GM18951 (cell line): ENCODE measurements at regions not wholly inside any gene's neighbourhood (a gene's known extent, or its start where the extent isn't known, plus 50 kb on each side); places are given as distances from the start of the nearest gene placed in this dataset.
A peak's percentile ranks its signal among the peaks of the same experiment; 100 is the strongest.
"Not testable (repeated sequence)": the region's sequence is repeated elsewhere in the genome, so short reads cannot be mapped to it uniquely, and the experiment has no call there.

ENCODE experiments used
- POLR2A ChIP-seq: IDR thresholded peaks from 4 replicates; pipeline ENCODE4 v1.6.1; 2011; ENCODE audit warnings: mild to moderate bottlenecking; ENCODE audit not compliant: insufficient read length, insufficient read depth; ENCODE audit errors: extremely low read depth
- in situ Hi-C: fragments of 300-500 bp; cut with MboI; formaldehyde crosslinking; loops from one replicate; pipeline ENCODE4 v1.12.0; 2022; ENCODE audit warnings: low sequenced_read_pairs, mixed read lengths, inconsistent platforms; ENCODE audit not compliant: unreplicated experiment

DNA sequence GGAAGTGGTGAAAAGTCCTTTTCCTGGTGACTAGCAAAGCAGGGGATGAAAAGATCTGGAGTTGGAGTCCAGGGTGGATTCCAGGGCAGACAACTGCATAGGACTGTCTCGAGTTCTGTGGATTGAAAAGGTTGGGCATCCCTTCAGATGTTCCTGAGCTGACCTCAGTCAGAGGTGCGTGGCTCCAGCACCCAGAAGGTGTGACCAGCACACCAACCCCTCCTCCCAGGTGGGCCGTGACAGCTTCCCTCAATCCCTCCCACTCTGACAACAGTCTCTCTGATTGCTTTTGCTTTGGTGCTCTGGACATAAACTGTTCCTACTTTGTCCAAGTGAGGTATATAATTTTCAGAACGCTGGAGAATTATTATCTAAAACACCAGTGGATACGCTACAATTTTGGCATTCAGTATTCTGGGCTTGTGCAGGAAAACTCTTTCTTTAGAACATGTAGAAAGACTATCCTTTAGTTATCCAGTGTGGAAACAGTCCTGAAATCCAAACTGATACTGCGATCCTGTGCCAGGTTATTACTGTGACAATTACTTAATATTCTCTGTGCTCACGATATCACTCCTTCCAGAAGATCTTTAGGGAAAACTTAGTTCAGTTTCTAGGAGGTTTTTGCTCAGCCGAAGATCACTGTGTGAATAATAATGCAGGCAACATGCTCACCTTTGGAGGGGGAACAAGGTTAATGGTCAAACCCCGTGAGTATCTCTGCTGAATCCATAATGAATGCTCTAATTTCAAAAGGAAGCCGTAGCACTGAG is 87.9 kb downstream of the DAD1 start:
- in situ Hi-C loops, result no loop called here
- no peak for TF ChIP-seq POLR2A

DNA sequence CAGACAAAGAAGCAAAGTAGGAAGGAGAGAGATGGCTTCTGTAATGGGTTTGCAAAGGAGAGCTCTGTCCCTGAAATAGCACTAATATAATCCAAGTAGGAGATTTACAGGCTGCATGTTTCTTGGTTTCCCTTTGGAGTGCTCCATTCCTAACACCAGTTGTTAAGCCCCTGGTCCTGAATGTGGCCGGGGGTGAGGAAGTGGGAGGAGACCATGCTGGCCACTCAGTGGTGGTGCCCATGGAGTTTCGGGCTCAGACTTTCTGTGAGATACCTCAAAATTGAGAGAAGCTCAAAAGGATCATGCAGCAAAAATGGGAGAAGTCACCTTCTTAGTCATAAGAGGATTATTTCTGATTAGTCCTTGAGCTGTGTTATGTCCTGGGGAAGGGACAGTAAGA is 88.5 kb downstream of the DAD1 start:
- no peak for TF ChIP-seq POLR2A
- in situ Hi-C loops, result no loop called here

DNA sequence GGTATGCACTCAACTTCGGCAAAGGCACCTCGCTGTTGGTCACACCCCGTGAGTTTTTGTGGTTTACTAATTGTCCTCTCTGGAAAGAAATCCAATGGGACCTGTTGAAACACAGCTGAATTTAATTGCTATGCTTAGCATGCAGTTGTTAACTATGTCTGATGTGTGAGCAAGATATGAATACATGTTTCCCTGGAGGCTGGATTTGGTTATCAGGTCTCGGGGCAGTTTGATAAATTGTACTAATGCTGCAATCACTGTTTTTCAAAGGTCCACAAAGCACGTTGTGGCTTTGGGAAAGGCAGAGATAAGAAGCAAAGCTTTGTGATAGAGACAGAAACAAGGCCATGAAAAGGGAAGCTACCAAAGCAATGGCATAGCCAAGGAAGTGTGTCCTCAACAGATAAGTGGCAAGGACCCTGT is 91.3 kb downstream of the DAD1 start:
- no peak for TF ChIP-seq POLR2A
- in situ Hi-C loops, result no loop called here

DNA sequence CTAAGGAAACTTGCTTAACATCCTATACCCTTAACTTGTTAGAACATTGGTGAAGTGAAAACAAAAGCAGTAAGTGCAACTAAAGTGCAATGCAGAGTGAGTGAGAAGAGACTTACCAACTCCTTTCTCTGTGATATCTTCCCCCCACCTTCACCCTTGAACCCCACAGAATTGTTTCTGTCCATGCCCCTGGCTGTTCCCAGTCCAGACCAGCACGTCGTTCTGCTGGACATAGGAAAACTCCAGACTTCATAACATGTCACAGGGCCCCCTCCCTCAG is 91.9 kb downstream of the DAD1 start:
- no peak for TF ChIP-seq POLR2A
- in situ Hi-C loops, result no loop called here

DNA sequence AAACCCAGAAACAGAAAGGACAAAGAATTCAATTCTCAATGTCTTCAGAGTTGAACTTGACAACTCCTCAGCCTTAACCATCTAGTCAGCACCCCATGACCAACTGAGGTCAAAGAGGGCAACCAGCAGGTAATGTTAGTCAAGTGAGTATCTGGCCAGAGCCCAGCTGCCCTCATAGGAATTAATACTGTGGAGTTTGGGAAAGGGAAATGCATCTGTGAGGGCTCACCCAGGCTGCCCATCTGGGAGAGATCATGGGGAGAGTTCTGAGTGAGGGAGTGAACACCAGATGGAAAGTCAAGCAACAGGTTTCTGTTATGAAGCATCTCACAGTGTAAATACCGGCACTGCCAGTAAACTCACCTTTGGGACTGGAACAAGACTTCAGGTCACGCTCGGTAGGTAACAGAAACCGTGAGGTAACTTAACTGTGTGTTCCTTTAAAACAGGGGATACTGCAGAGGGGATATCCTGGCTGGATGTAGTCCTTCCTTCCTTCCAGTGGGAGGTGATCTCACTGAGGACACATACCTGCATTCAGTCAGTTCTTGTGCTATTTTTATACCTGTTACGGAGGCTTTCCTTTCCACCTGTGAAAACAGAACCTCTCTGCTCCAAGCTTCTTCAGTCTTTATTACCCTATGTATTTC is 94.4 kb downstream of the DAD1 start:
- in situ Hi-C loops, result no loop called here
- no peak for TF ChIP-seq POLR2A

DNA sequence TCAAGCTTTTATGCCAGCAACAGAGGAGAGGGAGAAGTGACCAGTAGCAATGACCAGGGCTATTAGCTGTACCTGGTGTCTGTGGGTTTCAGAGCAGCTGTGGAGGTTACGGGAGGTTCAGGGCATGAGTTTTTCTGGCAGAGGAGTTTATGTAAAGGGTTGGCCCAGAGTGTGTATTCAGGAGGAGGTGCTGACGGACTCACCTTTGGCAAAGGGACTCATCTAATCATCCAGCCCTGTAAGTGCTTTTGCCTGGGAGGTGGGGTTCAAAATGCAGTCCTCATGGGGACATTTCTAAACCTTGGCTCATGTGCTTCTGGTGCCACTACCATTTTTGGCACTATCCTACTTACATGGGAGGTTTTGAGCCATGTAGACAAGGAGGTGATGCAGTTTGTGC is 95.3 kb downstream of the DAD1 start:
- in situ Hi-C loops, result no loop called here
- no peak for TF ChIP-seq POLR2A

DNA sequence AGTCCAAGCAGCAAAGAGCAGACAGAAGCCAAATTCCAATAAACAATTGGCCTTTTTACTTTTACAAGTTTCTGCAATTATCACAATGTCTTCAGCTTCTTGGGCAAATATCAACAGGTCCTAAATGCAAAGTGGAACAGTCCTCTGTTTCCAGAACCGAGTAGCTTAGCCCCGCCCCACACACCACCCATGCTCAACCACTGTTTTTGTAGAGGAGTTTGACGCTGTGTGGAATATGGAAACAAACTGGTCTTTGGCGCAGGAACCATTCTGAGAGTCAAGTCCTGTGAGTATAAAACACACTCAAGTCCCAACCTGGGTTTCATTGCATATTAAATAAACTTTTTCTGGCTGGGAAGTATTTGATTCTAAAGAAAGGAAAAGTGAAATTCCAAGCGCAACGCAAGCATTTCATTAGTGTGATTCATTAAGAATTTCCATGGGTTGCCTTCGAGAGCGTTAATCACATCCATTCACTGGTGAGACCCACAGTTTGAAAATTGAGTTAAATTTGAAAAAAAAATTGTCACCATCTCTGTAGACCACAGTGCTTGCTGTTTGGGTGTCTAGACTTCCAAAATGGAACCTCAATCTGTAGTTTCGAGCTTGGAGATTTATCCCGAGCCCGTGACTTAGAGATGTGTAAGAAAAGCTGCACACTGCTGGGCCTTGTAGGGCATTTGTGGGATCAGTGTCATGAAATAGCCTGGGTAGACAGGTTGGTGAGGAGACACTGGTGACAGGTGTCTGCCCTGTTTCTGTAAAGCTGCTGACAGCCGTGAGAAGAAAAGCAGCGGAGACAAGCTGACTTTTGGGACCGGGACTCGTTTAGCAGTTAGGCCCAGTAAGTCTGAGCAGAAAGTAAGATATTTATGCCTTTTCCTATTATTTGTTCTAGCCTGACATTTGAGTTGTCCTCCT is 96.1 kb downstream of the DAD1 start:
- TF ChIP-seq POLR2A, result no peak
- in situ Hi-C loops, result no loop called here

DNA sequence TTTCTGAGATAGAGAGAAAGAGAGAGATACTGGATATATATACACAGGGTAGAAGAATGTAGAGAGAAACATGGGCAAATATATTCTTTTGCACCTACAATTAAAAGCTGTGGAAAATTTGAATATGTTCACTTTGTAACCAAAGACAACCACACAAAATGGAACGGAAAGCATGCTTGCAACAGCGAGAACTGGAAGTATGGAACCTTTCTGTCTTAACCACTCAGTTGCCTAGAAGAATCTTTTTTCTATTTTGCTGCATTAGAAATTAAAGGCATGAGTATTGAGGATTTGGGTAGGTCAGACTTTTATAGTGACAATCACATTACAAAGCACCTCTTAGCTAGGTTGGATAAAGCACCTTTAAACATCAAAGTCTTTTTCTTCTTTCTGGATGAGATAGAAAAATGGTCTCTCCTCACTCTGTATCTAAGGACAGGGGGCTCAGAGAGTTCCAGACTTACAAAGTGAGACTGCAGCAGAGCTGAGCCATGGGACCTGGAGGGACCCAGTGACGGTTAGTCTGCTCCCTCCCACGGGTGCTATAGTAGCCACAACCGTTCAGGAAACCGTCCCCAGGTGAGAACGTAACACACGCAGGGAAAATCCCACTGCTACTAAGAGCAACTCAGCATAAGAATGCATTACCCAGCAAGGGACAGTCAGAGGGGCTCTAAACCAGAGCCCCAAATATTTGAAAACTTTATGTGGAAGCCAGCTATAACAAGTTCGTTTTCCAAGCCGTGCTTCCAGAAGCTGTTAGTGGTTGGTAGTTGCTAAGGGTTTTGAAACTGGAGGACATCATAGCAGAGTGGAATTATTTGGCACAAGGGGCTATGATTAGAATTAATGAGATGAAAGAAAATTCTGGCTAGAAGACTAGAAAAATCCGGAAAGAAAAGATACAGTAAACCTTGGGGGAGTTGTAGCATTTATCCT is 97.1 kb downstream of the DAD1 start:
- peak; percentile 40 for TF ChIP-seq POLR2A
- in situ Hi-C loops, result no loop called here

DNA sequence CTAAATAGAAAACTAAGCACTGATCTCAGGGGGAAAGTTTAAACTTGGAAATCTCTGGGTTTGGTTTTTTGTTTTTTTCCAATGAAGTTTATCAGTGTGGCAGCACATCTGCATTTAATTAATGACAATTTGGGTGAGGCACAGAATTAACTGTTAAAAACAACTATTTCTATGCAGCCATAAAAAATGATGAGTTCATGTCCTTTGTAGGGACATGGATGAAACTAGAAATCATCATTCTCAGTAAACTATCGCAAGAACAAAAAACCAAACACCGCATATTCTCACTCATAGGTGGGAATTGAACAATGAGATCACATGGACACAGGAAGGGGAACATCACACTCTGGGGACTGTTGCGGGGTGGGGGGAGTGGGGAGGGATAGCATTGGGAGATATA is 98.0 kb downstream of the DAD1 start:
- in situ Hi-C loops, result not testable (repeated sequence)

DNA sequence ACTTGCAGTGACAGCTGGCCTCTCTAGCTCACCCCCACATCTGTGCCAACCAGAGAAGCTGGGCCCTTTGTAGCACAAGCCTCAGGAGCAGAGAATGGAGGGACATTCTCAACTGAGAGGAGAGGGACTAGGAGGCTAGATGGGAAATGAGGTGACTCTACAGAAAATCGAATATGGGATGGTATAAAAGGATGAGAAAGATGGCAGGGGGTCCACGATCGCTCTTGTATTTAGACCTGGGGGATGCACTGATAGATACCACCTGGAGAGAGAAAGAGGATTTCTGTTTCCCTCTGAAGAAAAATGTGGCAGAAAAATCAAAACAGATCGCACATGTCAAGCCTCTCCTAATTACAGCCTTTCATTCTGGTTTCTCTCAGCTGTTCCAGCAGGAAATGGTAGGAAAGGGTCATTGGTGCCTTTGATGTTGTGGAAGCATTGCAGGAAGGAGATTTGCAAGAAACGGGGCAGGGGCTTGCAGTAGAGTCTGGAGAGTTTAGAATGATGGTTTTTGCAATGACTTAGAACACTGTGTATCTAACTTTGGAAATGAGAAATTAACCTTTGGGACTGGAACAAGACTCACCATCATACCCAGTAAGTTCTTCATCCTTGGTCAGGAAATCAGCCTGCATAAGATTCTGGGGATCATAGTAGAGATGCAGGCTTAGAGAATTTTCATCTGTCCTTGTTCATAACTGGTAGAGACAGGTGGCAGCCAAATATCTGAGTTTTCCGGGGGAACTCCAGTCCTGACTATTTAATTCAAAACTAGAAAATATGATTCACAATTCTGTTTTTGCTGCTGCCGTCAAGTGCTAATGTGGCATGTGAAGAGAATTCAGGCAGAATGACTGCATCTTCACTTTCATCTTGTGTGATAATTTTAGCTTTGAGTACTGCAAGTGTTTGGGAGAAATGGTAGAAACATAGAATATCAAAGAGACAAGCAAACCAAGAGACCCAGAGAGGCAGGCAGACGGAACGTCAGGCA is 98.8 kb downstream of the DAD1 start:
- in situ Hi-C loops, result no loop called here

DNA sequence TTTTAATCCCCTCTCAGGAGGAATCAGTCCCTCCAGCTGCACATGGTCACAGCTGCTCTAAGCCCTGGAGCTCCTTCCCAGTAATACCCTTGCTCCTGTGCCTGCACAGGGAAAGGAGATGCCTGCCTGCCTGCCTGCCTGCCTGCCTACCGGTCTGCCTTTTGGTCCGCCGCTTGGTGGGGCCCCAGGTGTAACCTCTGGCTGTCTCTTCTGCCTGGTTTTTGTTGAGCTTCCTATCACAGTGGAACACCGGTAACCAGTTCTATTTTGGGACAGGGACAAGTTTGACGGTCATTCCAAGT is 99.8 kb downstream of the DAD1 start:
- in situ Hi-C loops, result no loop called here
- peak; percentile 54 for TF ChIP-seq POLR2A

More for the DNA sequence above, 98.8 kb downstream of the DAD1 start:
- TF ChIP-seq POLR2A, result peak; percentile 26
